Activated CD8-positive, alpha-beta memory T cell treated with anti-CD3 and anti-CD28 coated beads, Interleukin-2, amount 10 ng/mL, durations not matched to agents 7 days and 5 days (primary cell): ENCODE measurements at regions not wholly inside any gene's neighbourhood (a gene's known extent, or its start where the extent isn't known, plus 50 kb on each side); places are given as distances from the start of the nearest gene placed in this dataset.

Experiments
- ATAC-seq: fragments of 150-1000 bp; cut with Tn5 transposase; one replicate; pipeline ENCODE4 v1.10.0; 2021; ENCODE audit warnings: moderate library complexity
- CTCF ChIA-PET: fragments of 350-600 bp; sonication (Branson Sonifier 250); formaldehyde crosslinking; loops from one replicate; lab custom pipeline; 2021; ENCODE audit warnings: antibody characterized with exemption; lab: Charles Lee
- DNase-seq: peaks from one replicate; pipeline ENCODE4 v3.0.0-alpha.2; 2020
- H3K27ac Mint-ChIP-seq: one replicate; pipeline ENCODE4 v1.8.0; 2021; ENCODE audit warnings: mild to moderate bottlenecking, mixed read lengths
- H3K27me3 Mint-ChIP-seq: one replicate; pipeline ENCODE4 v1.8.0; 2021; ENCODE audit warnings: mixed read lengths
- H3K36me3 Mint-ChIP-seq: one replicate; pipeline ENCODE4 v1.8.0; 2021; ENCODE audit warnings: mild to moderate bottlenecking, mixed read lengths
- H3K4me1 Mint-ChIP-seq: one replicate; pipeline ENCODE4 v1.8.0; 2021; ENCODE audit warnings: mixed read lengths
- H3K4me3 Mint-ChIP-seq: one replicate; pipeline ENCODE4 v1.8.0; 2021; ENCODE audit warnings: mild to moderate bottlenecking, moderate library complexity, mixed read lengths
- H3K9me3 Mint-ChIP-seq: one replicate; pipeline ENCODE4 v1.8.0; 2022; ENCODE audit warnings: low read depth, mixed read lengths

DNA sequence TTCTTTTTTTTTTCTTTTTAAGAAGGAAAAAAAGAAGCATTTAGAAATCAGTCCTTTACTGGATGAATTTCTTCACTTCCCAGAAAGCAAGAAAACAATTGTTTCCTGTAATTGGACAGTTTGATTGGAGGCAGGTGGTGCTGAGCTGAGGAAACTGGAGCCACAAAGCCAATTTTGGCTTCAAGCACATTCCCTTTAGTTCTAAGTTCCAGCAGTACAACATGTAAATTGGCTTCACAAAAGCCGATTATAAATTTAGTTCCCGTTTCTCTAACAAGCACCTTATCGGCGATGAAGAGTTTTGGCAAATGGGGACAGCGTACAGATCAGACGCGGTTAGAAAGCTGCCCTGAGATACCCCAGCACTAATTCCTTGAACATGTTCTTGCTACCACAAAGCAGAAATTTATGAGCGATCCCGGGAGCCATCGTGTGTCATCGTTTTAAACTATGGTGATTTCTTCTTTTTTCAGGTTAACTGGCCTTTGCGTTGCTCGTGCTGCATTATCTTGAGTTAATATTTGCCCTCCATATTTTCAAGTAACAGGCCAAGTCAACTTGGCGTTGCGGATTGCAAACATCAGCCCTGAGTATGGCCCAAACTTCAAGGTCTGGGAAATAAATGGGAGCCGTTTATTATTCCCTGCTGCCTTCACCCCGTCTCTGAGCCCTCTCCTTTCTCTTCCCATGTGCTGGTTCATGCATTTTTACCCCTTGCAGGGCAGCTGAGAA lies 190.4 kb upstream of the ID2 start:
- CTCF ChIA-PET = interaction anchor here (1.0 kb wide), 1 partner anchor 12 kb away, joined by 3 read pairs; no protein-coding TSS in a partner anchor
- DNase-seq (no peak), ATAC-seq (no peak)
- Mint-ChIP-seq H3K36me3 (peaks cover 1% of the 10 kb centered on the region), H3K27ac (no peak overlapping the region), H3K9me3 (no peaks in the 10 kb centered on the region), H3K4me3 (no peak overlapping the region), H3K27me3 (no peaks in the 10 kb centered on the region), H3K4me1 (peaks cover 45% of the 10 kb centered on the region)

DNA sequence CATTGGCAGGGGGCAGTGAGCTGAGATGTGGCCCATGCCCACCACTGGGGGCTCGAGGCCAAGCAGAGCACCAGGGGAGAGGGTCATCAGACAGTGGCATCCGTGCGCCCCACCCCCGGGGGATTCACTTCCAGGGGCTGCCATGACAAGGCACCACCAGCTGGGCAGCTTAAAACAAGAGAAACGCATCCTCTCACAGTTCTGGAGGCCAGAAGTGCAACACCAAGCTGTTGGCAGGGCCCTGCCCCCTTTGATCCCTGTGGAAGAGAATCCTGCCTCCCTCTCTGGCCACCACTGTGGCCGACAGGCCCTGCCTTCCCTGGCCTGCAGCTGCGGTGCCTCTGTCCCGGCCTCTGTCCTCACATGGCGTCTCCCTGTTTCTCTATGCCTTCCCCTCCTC lies 187.7 kb upstream of the ID2 start:
- no peaks in the 10 kb centered on the region for H3K27me3 Mint-ChIP-seq
- H3K36me3 Mint-ChIP-seq = peaks cover 1% of the 10 kb centered on the region
- CTCF ChIA-PET = interaction anchor here (1.0 kb wide), 1 partner anchor 12 kb away, joined by 4 read pairs; no protein-coding TSS in a partner anchor
- H3K27ac Mint-ChIP-seq = no peak overlapping the region
- ATAC-seq (no peak), DNase-seq (no peak)
- H3K9me3 Mint-ChIP-seq = no peaks in the 10 kb centered on the region
- peaks cover 33% of the 10 kb centered on the region for H3K4me1 Mint-ChIP-seq
- no peak overlapping the region for H3K4me3 Mint-ChIP-seq

- DNase-seq (no peak), ATAC-seq (no peak)
- Mint-ChIP-seq H3K27me3 (no peaks in the 10 kb centered on the region), H3K4me1 (peaks cover 29% of the 10 kb centered on the region), H3K9me3 (no peaks in the 10 kb centered on the region), H3K4me3 (no peak overlapping the region), H3K27ac (no peak overlapping the region), H3K36me3 (peaks cover 1% of the 10 kb centered on the region)
- CTCF ChIA-PET = interaction anchor here (1.0 to 3.3 kb wide), 2 partner anchors 11 to 13 kb away, joined by 4 to 8 read pairs; no protein-coding TSS in a partner anchor
Measured at GRCh38 chr2:8494589-8494988, 187.3 kb upstream of the ID2 start.

- CTCF ChIA-PET = interaction anchor here (1.3 to 3.3 kb wide), 2 partner anchors 13 to 19 kb away, joined by 5 to 8 read pairs; no protein-coding TSS in a partner anchor
- no peak for ATAC-seq
Measured at GRCh38 chr2:8495189-8495989, 186.5 kb upstream of the ID2 start.

DNA sequence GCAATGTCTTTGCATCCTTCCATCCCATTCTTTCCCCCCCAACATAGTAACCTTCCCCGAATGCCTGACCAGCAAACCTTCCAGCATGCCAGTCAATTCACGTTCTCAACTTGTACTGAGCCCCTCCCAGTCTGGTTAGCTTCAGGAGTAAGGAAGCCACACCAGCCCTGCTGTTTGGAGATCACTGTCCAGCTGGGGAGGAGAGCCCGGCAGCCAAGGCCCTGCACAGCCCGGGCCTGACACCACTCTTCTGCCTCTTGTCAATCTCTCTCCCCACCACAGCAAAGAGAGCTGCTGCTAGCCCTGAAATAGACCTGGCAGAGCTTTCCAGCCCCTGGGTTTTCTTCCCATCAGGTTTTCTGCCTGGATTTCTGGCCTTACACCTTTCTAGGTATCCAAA lies 185.8 kb upstream of the ID2 start:
- no peaks in the 10 kb centered on the region for H3K9me3 Mint-ChIP-seq
- DNase-seq = no peak
- CTCF ChIA-PET = interaction anchor here (1.0 to 3.3 kb wide), 4 partner anchors 14 to 48 kb away, joined by 4 to 8 read pairs (median 6); no protein-coding TSS in a partner anchor
- H3K36me3 Mint-ChIP-seq = peaks cover 1% of the 10 kb centered on the region
- ATAC-seq = no peak
- H3K27ac Mint-ChIP-seq = no peak overlapping the region
- H3K4me1 Mint-ChIP-seq = peaks cover 18% of the 10 kb centered on the region
- H3K27me3 Mint-ChIP-seq = no peaks in the 10 kb centered on the region
- no peak overlapping the region for H3K4me3 Mint-ChIP-seq

More at GRCh38 chr2:8495189-8495989, 186.5 kb upstream of the ID2 start:
- no peak overlapping the region for H3K27ac Mint-ChIP-seq
- H3K36me3 Mint-ChIP-seq = peaks cover 1% of the 10 kb centered on the region
- no peak overlapping the region for H3K4me3 Mint-ChIP-seq
- no peaks in the 10 kb centered on the region for H3K9me3 Mint-ChIP-seq
- peaks cover 22% of the 10 kb centered on the region for H3K4me1 Mint-ChIP-seq
- no peaks in the 10 kb centered on the region for H3K27me3 Mint-ChIP-seq
- no peak for DNase-seq

DNA sequence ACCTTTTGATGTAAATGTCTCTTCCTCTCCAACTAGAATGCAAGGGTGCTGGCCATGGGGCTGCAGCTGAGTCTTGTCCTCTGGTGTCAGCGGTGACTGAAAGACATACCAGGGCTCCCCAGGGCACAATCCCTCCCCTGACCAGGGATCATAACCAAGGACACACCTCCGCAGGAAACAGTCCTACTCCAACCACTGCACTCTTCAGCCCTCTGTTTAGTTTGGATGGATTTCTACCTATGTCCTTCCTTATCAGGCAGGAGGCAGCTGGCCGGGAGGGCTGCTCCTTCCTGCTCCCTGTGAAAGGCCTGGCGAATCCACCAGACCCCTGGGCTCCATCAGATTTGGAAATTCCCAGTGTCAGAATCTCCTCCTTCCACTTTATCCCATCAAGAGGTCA lies 185.2 kb upstream of the ID2 start:
- H3K36me3 Mint-ChIP-seq = peaks cover 1% of the 10 kb centered on the region
- no peaks in the 10 kb centered on the region for H3K27me3 Mint-ChIP-seq
- DNase-seq (no peak), ATAC-seq (no peak)
- H3K27ac Mint-ChIP-seq = no peak overlapping the region
- H3K4me3 Mint-ChIP-seq = no peak overlapping the region
- H3K9me3 Mint-ChIP-seq = no peaks in the 10 kb centered on the region
- peaks cover 15% of the 10 kb centered on the region for H3K4me1 Mint-ChIP-seq
- CTCF ChIA-PET = interaction anchor here (1.0 to 3.3 kb wide), 4 partner anchors 8 to 48 kb away, joined by 3 to 8 read pairs (median 6); no protein-coding TSS in a partner anchor

DNA sequence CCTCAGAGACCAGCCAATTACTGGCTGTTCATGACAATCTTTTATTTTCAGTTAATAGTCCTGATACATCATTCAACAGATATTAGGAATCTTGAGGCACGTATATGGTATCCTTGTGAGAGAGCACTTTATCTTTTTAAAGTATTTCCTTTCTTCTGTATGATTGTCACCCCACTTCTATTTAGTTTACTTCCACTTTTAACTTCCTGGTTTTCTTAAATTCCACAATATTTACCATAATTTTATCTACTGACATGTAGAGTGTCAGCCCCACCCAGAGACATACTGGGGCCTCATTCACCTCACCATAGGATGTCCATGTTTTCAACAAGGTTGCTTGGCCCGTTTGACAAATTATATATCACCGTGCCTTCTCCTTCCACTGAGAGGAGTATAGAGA lies 182.9 kb upstream of the ID2 start:
- Mint-ChIP-seq H3K27ac (no peak overlapping the region), H3K36me3 (peaks cover 1% of the 10 kb centered on the region), H3K4me3 (no peak overlapping the region), H3K9me3 (no peaks in the 10 kb centered on the region), H3K4me1 (peaks cover 15% of the 10 kb centered on the region), H3K27me3 (no peaks in the 10 kb centered on the region)
- CTCF ChIA-PET = no interaction called here
- no peak for ATAC-seq
- DNase-seq = no peak

DNA sequence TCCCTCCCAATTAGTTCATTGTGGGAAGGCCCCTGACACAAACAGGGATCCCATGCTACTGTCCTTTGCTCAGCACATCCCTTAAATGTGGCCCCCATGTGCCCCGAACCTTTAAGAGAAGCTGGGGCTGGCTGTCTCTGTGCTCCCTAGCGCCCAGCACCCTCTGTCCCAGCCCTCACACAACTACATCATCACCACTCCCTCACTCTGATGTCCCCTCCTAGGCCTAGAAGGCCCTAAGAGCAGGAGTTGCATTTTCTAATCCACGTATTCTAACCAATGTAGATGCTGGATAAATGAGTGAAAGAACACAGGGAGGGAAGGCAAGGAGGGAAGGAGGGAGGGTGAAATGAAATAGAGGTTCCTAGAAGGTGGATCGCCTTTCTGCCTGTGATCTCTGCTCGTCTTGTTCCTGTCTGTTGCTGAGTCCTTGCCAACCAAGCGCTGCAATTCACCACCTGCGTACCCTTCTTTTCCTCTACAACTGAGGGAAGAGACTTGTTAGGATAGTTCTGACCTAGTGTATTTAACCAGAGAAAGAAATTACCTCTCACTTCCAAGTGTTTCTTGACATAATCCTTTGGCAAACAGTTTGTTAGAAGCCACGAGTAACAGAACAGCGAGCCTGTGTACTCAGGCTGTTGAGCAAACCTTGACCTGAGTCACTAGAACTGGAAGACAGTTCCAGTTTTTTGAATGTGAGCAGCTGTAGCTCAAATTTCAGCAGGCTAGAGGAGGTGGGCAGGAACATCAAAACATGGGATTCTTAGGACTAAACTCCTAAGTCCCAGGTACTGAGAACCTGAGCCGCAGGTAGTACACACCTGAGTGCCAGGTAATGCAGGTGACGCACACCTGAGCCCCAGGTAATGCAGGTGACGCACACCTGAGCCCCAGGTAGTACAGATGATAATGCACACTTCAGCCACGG lies 181.5 kb upstream of the ID2 start:
- Mint-ChIP-seq H3K9me3 (no peaks in the 10 kb centered on the region), H3K4me1 (peaks cover 18% of the 10 kb centered on the region), H3K4me3 (no peak overlapping the region), H3K27ac (no peak overlapping the region), H3K27me3 (no peaks in the 10 kb centered on the region), H3K36me3 (no peaks in the 10 kb centered on the region)
- ATAC-seq (no peak), DNase-seq (no peak)
- CTCF ChIA-PET = no interaction called here

GRCh38 chr2:8501061-8501720 lies 180.7 kb upstream of the ID2 start:
- Mint-ChIP-seq H3K27ac (no peak overlapping the region), H3K9me3 (no peaks in the 10 kb centered on the region), H3K36me3 (no peaks in the 10 kb centered on the region), H3K4me1 (peaks cover 19% of the 10 kb centered on the region), H3K4me3 (no peak overlapping the region), H3K27me3 (no peaks in the 10 kb centered on the region)
- ATAC-seq = no peak
- no peak for DNase-seq
- CTCF ChIA-PET = no interaction called here

- ATAC-seq (no peak), DNase-seq (no peak)
- Mint-ChIP-seq H3K27me3 (no peaks in the 10 kb centered on the region), H3K4me1 (peaks cover 19% of the 10 kb centered on the region), H3K9me3 (no peaks in the 10 kb centered on the region), H3K27ac (no peak overlapping the region), H3K36me3 (no peaks in the 10 kb centered on the region), H3K4me3 (no peak overlapping the region)
- CTCF ChIA-PET = interaction anchor here (1.4 kb wide), 1 partner anchor 11 kb away, joined by 3 read pairs; no protein-coding TSS in a partner anchor
Measured at GRCh38 chr2:8502316-8502715, 179.5 kb upstream of the ID2 start.

- Mint-ChIP-seq H3K9me3 (peaks cover 6% of the 10 kb centered on the region), H3K27me3 (no peaks in the 10 kb centered on the region), H3K4me1 (peaks cover 5% of the 10 kb centered on the region), H3K36me3 (peaks cover 9% of the 10 kb centered on the region), H3K27ac (no peak overlapping the region), H3K4me3 (no peak overlapping the region)
- no peak for ATAC-seq
- CTCF ChIA-PET = interaction anchor here (1.6 kb wide), 1 partner anchor 11 kb away, joined by 4 read pairs; no protein-coding TSS in a partner anchor
- no peak for DNase-seq
Measured at GRCh38 chr2:8505311-8505920, 176.4 kb upstream of the ID2 start.

GRCh38 chr2:8506746-8507145 lies 175.1 kb upstream of the ID2 start:
- Mint-ChIP-seq H3K36me3 (peaks cover 15% of the 10 kb centered on the region), H3K4me3 (no peak overlapping the region), H3K27ac (no peak overlapping the region), H3K27me3 (no peaks in the 10 kb centered on the region), H3K4me1 (peaks cover 13% of the 10 kb centered on the region), H3K9me3 (peaks cover 6% of the 10 kb centered on the region)
- CTCF ChIA-PET = interaction anchor here (1.6 kb wide), 1 partner anchor 13 kb away, joined by 4 read pairs; no protein-coding TSS in a partner anchor
- ATAC-seq = no peak
- no peak for DNase-seq
